ENCODE measurements at regions not wholly inside any gene's neighbourhood (a gene's known extent, or its start where the extent isn't known, plus 50 kb on each side); places are given as distances from the start of the nearest gene placed in this dataset.

DNA sequence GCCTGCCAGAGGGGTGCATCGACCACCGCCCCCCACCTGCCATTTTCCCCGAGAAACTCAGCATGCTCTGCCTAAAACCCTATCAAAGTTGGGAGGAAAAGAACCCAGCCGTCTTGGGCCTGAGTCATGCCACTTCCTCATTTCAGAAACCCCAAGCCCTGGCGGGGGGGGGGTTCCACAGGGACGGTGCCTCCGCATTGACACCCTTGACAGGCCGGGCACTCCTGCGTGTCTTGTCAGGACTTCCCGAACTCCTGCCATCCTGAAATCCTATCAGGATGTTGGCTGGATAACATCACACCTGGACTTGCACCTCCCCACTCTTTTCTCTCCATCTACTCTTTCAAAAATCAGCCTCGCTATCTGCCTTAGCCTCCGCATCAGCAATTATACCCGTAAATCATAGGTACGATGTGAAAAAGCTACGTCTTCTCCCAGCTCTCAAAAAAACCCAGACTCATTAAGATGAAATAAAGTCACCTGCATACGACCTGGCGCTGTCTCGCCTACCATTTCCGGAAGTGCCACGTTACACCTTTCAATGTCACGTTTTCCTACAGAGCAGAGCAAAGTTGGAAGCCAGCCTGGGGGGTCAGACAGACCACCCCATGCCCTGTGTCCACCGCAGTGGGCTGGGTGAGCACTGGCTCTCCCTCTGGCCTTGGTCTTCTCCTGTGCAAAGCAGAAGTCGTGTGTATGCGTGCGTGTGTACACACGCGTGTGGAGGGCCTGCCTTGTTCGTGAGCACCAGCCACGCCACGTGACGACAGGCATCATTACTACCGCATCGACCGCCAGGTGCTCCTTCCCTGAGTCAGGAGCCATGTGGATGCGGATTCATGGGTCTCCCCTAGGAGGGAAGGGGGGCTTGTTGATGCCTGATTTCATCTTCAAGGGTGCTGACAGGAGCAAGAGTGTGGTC is 96.7 kb downstream of the RFLNA start:
- ChIA-PET CTCF (interaction anchor here (0.7 kb wide), 1 partner anchor 11 kb away, joined by 5 read pairs; no protein-coding TSS in a partner anchor), POLR2A (ENCODE audit: unreplicated experiment) (interaction anchor here (0.5 to 0.8 kb wide), 2 partner anchors 10 to 11 kb away, joined by 3 to 13 read pairs; no protein-coding TSS in a partner anchor)
- Histone ChIP-seq H3K4me2 (ENCODE audit: low read length) (peak overlapping the region; percentile 77), H3K9me3 (ENCODE audit: low read length) (no peaks in the 10 kb centered on the region), H3K4me3 (ENCODE audit: low read length) (peak overlapping the region; percentile 45; the same call in 1 of the 2 replicates), H3K27ac (ENCODE audit: low read length) (peak overlapping the region; percentile 91), H4K20me1 (ENCODE audit: low read length) (no peaks in the 10 kb centered on the region), H3K27me3 (ENCODE audit: low read length) (no peaks in the 10 kb centered on the region), H2AFZ (ENCODE audit: low read length) (no peak overlapping the region; the same call in 1 of the 2 replicates), H3K9me2 (replicated peaks; ENCODE audit: low read length) (no peaks in the 10 kb centered on the region), H3K79me2 (ENCODE audit: low read length) (peaks cover 44% of the 10 kb centered on the region), H3K9ac (ENCODE audit: low read length) (peak overlapping the region; percentile 76), H3K36me3 (ENCODE audit: low read depth, low read length) (no peaks in the 10 kb centered on the region; the same call in 1 of the 2 replicates), H3F3A (ENCODE audit: low read length, unreplicated experiment) (no peaks in the 10 kb centered on the region), H3K4me1 (ENCODE audit: insufficient read depth, low read length) (peaks cover 71% of the 10 kb centered on the region)
- DNase-seq (peak; percentile 80), ATAC-seq (peak; percentile 10)
- TF ChIP-seq EZH2 (IDR thresholded peaks at IDR 0.05; ENCODE audit: low read length, unreplicated experiment), result no peak
- TF ChIP-seq, protein P1, sequence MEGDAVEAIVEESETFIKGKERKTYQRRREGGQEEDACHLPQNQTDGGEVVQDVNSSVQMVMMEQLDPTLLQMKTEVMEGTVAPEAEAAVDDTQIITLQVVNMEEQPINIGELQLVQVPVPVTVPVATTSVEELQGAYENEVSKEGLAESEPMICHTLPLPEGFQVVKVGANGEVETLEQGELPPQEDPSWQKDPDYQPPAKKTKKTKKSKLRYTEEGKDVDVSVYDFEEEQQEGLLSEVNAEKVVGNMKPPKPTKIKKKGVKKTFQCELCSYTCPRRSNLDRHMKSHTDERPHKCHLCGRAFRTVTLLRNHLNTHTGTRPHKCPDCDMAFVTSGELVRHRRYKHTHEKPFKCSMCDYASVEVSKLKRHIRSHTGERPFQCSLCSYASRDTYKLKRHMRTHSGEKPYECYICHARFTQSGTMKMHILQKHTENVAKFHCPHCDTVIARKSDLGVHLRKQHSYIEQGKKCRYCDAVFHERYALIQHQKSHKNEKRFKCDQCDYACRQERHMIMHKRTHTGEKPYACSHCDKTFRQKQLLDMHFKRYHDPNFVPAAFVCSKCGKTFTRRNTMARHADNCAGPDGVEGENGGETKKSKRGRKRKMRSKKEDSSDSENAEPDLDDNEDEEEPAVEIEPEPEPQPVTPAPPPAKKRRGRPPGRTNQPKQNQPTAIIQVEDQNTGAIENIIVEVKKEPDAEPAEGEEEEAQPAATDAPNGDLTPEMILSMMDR (conservative IDR thresholded peaks at IDR 0.05; ENCODE audit: low read depth, low read length), result no peak
- no peak for TF ChIP-seq EZH2phosphoT487 (IDR thresholded peaks at IDR 0.05; ENCODE audit: borderline replicate concordance, low read length)
- intact Hi-C loops (cut with micrococcal nuclease), result loop anchor here (2.0 kb wide), 1 partner anchor 31 kb away; no protein-coding TSS in a partner anchor
- BruUV-seq (replicated peaks), result no TSS peak

DNA sequence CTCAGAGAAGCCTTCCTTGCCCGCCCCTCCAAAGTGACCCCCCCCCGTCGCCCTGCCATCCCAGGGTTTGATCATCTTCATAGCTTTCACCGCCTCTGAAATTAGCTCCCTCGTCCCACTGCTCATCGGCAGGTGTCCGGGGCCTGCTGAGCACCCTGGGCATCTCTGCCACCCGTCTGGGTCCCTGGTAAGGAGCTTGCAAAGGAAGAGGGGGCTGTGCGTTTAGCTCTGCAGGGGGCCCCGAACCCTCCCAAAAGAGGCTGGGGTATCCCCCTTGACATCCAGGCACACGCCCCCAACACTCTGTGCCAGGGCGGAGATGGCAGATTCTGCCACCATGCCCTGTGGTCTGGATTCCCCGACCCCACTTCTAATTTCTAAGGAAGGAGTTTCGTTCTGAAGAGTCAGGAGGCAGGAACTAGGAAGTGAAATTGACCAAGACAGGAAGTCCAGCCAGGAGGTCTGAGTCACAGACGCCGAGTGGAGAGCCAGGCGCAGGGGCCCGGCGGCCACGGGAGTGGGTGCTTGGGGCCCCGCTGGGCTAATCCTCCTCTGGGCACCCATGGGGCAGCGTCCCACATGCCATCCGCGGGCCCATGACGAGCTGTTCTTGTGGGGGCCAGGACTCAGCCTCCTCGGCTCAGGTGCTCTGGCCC is 95.7 kb downstream of the RFLNA start:
- Histone ChIP-seq H3K9ac (ENCODE audit: low read length) (peak overlapping the region; percentile 76), H4K20me1 (ENCODE audit: low read length) (no peaks in the 10 kb centered on the region), H3K4me1 (ENCODE audit: insufficient read depth, low read length) (peaks cover 73% of the 10 kb centered on the region), H3F3A (ENCODE audit: low read length, unreplicated experiment) (no peaks in the 10 kb centered on the region), H3K27me3 (ENCODE audit: low read length) (no peaks in the 10 kb centered on the region), H3K4me2 (ENCODE audit: low read length) (peak overlapping the region; percentile 77), H3K4me3 (ENCODE audit: low read length) (peak overlapping the region; percentile 45; the same call in 1 of the 2 replicates), H3K36me3 (ENCODE audit: low read depth, low read length) (no peaks in the 10 kb centered on the region; the same call in 1 of the 2 replicates), H3K27ac (ENCODE audit: low read length) (peak overlapping the region; percentile 91), H2AFZ (ENCODE audit: low read length) (no peak overlapping the region; the same call in 1 of the 2 replicates), H3K9me2 (replicated peaks; ENCODE audit: low read length) (no peaks in the 10 kb centered on the region), H3K79me2 (ENCODE audit: low read length) (peaks cover 54% of the 10 kb centered on the region), H3K9me3 (ENCODE audit: low read length) (no peaks in the 10 kb centered on the region)
- intact Hi-C loops (cut with micrococcal nuclease), result loop anchor here (2.0 kb wide), 1 partner anchor 32 kb away; no protein-coding TSS in a partner anchor
- TF ChIP-seq EZH2 (IDR thresholded peaks at IDR 0.05; ENCODE audit: low read length, unreplicated experiment) (no peak), EZH2phosphoT487 (IDR thresholded peaks at IDR 0.05; ENCODE audit: borderline replicate concordance, low read length) (no peak)
- TF ChIP-seq, protein P1 (conservative IDR thresholded peaks at IDR 0.05; ENCODE audit: low read depth, low read length), result no peak
- no TSS peak for BruUV-seq (replicated peaks)
- DNase-seq (peak; percentile 83), ATAC-seq (peak; percentile 16)
- ChIA-PET POLR2A (ENCODE audit: unreplicated experiment) (interaction anchor here (0.5 to 0.8 kb wide), 3 partner anchors 9 to 11 kb away, joined by 3 to 13 read pairs (median 4); no protein-coding TSS in a partner anchor), CTCF (interaction anchor here (0.6 to 0.7 kb wide), 2 partner anchors 10 to 320 kb away, joined by 4 to 5 read pairs; no protein-coding TSS in a partner anchor)

Measured in PC-3 (cell line).